ENCODE measurements at regions not wholly inside any gene's neighbourhood (a gene's known extent, or its start where the extent isn't known, plus 50 kb on each side); places are given as distances from the start of the nearest gene placed in this dataset.

GRCh38 chr12:124433147-124433874 is 134.1 kb downstream of the NCOR2 start:
- DNase-seq (ENCODE audit: low read depth) = no peak
- no peak overlapping the region for H3K4me3 ChIP-seq (replicated peaks; ENCODE audit: low read depth, low read length)
- TF ChIP-seq CTCF (IDR thresholded peaks at IDR 0.05; ENCODE audit: low read length, missing control alignments) = no peak

DNA sequence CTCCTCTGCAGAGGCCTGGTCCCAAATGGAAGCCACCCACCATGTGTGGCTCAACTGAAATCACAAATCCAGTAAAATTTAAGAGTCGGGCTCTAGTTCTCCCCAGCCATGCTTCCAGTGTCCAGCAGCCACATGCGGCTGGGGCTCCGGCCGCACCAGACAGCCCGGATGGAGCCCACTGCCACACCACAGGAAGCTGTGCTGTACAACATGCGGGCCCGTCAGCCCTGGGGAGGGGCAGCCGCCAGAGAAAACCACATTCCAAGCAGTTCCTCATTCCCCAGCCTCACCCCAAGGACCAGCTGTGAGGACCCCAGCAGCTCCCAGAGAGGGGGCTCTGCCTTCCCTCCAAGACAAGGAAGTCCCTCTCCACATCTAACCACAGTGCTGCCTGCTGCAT is 135.0 kb downstream of the NCOR2 start:
- no peak for DNase-seq (ENCODE audit: low read depth)
- no peak for TF ChIP-seq CTCF (IDR thresholded peaks at IDR 0.05; ENCODE audit: low read length, missing control alignments)
- H3K4me3 ChIP-seq (replicated peaks; ENCODE audit: low read depth, low read length) = no peak overlapping the region

- no peak for DNase-seq (ENCODE audit: low read depth)
- no peak for TF ChIP-seq CTCF (IDR thresholded peaks at IDR 0.05; ENCODE audit: low read length, missing control alignments)
- no peak overlapping the region for H3K4me3 ChIP-seq (replicated peaks; ENCODE audit: low read depth, low read length)
These were observed 135.4 kb downstream of the NCOR2 start for GRCh38 chr12:124431971-124432370.

DNA sequence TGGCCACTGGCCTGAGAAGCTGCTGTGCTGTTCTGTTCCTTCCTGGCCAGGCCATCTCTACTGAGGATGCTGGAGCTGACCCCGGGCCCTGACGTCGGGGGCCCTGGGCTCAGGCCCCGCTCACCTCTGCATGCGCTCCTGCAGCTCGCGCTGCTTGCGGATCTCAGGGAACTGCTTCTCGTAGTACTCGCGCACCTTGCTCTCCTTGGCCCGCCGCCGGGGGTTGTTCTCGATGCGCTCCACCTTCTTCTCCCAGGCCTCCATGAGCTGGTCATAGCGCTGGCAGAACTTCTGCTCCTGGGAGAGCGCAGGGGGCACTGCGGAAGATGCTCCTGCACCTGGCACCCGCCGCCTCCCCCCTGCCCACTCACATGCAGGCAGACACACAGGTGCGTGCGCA is 135.6 kb downstream of the RFLNA start:
- TF ChIP-seq CTCF (IDR thresholded peaks at IDR 0.05; ENCODE audit: low read length, missing control alignments) = no peak
- H3K4me3 ChIP-seq (replicated peaks; ENCODE audit: low read depth, low read length) = no peak overlapping the region
- no peak for DNase-seq (ENCODE audit: low read depth)

DNA sequence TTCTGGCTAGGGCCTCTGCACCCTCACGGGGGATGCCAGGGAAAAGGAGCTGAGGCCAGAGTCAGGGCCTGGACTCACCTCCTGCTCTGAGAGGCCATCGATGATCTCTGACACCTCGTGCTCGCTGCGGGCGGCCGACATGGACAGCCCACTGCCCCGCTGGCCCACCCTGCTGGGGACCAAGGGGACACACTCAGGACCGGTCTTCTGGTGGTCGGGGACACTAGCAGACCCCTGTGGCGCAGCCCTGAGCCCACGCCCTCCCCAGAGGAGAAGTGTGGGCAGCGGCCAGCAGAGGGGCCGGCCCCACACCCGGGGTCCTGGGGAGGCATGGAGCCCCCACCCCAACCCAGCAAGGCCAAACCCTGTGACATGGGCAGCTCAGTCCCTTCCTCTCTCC is 134.6 kb downstream of the RFLNA start:
- no peak for DNase-seq (ENCODE audit: low read depth)
- TF ChIP-seq CTCF (IDR thresholded peaks at IDR 0.05; ENCODE audit: low read length, missing control alignments) = no peak
- no peak overlapping the region for H3K4me3 ChIP-seq (replicated peaks; ENCODE audit: low read depth, low read length)

DNA sequence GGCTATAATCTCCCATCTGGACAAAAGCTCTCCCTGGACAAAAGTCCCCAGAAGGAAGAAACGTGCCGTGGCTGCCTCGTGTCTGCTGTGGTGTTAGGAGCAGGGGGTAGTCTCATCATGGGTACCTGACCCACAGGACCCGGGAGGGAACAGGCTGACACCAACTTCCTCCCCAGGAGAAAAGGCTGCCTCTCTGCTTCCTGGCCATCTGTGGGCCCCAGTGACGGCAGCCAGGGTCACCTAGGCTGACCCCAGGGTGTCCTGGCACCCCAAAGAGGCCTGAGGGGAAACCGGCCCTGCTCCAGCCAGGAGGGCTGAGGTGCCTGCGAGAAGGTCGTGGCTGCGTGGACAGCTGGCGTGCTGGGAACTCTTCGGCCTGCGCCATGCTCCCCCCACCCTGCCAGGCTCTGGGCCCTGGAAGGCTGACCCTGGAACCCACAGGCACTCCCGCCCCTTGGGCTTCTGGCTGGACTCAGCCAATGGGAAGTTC is 133.9 kb downstream of the RFLNA start:
- no peak for TF ChIP-seq CTCF (IDR thresholded peaks at IDR 0.05; ENCODE audit: low read length, missing control alignments)
- no peak overlapping the region for H3K4me3 ChIP-seq (replicated peaks; ENCODE audit: low read depth, low read length)
- no peak for DNase-seq (ENCODE audit: low read depth)

Measured in fibroblast of pulmonary artery (primary cell).